H1 (cell line): ENCODE measurements at regions not wholly inside any gene's neighbourhood (a gene's known extent, or its start where the extent isn't known, plus 50 kb on each side); places are given as distances from the start of the nearest gene placed in this dataset.

Source experiments
- CBX5 ChIP-seq: fragments of 300-800, 300-1000 bp; sonication (generic); IDR thresholded peaks from 2 replicates; pipeline ENCODE4 v1.7.1; 2016; ENCODE audit warnings: antibody characterized with exemption, low read length, low read depth
- EP300 ChIP-seq, 2 experiments: IDR thresholded peaks; 1 replicate in 1 of 2; 2 replicates in 1 of 2; pipeline ENCODE4 v1.6.1; 2011 to 2012; ENCODE audit warnings: low read depth in 2 of 2, low read length in 2 of 2, mild to moderate bottlenecking in 2 of 2, borderline replicate concordance in 1 of 2, inconsistent platforms in 1 of 2, moderate library complexity in 1 of 2
- RNF2 ChIP-seq: fragments of 200-900, 300-1000 bp; sonication (generic); IDR thresholded peaks from 2 replicates; pipeline ENCODE4 v1.7.1; 2016; ENCODE audit warnings: borderline replicate concordance, low read depth, mild to moderate bottlenecking, antibody characterized with exemption, low read length; ENCODE audit not compliant: poor library complexity, severe bottlenecking; ENCODE audit errors: missing control alignments
- SAP30 ChIP-seq: fragments of 300-600 bp; sonication (generic); IDR thresholded peaks from 2 replicates; pipeline ENCODE4 v1.7.1; 2012; ENCODE audit warnings: low read length, moderate library complexity, mild to moderate bottlenecking, inconsistent platforms; ENCODE audit not compliant: insufficient read depth, insufficient replicate concordance
- SIN3A ChIP-seq, 2 experiments: IDR thresholded peaks in 1 of 2; conservative IDR thresholded peaks in 1 of 2; 2 replicates each; pipeline ENCODE4 v1.6.1; 2011 to 2012; ENCODE audit warnings: low read length in 2 of 2, improper control_type of control experiment in 1 of 2, low read depth in 1 of 2, mild to moderate bottlenecking in 1 of 2

GRCh38 chr20:22689266-22689665 lies 104.9 kb upstream of the FOXA2 start (continued):
- TF ChIP-seq CBX5 (no peak), EP300 (IDR thresholded peaks at IDR 0.05; ENCODE audit: borderline replicate concordance in 1 of 2, low read depth in 2 of 2, low read length in 2 of 2) (no peak), SIN3A (conservative IDR thresholded peaks at IDR 0.05 in 1 of 2, IDR thresholded peaks at IDR 0.05 in 1 of 2; ENCODE audit: low read depth in 1 of 2, low read length in 2 of 2) (no peak), SAP30 (no peak), RNF2 (no peak)
- TF ChIP-seq, all 59 proteins: peak for 0
